K562 (cell line): ENCODE measurements at regions not wholly inside any gene's neighbourhood (a gene's known extent, or its start where the extent isn't known, plus 50 kb on each side); places are given as distances from the start of the nearest gene placed in this dataset.

Experiments used
- ATAC-seq: fragments of 200-7000 bp; cut with Tn5 transposase; 3 replicates; pipeline ENCODE4 v1.9.1; 2020; ENCODE audit warnings: moderate library complexity
- BruUV-seq: library from RNA; stranded (reverse); fragments of 400-500 nt; replicated peaks from 2 replicates; lab custom pipeline; 2021; lab: Mats Ljungman, UMichigan
- CTCF ChIA-PET: fragments of 300-600 bp; formaldehyde crosslinking; extraction: SDS; loops from one replicate; lab custom pipeline; 2021; ENCODE audit warnings: low intra/inter-chr PET ratio; lab: Yijun Ruan, JAX
- POLR2A ChIA-PET: fragments of 300-600, 350-650 bp; sonication (Branson Sonifier 250); formaldehyde crosslinking; extraction: SDS; loops from one replicate; lab custom pipeline; 2021; ENCODE audit warnings: antibody characterized with exemption, inconsistent platforms; lab: Yijun Ruan, JAX
- DNase-seq, 4 experiments: peaks; one replicate each; pipeline versions ENCODE4 v3.0.0 to v3.0.0-alpha.2; 2011 to 2018; ENCODE audit warnings: low spot score in 3 of 4, mixed read lengths in 3 of 4; ENCODE audit errors: extremely low read depth in 1 of 4
- FAIRE-seq: peaks from 2 replicates; lab custom pipeline; 2011; peaks lifted over from hg19 to GRCh38; lab: Jason Lieb, UNC
- H2AFZ ChIP-seq: 2 replicates; pipeline ENCODE4 v1.6.0; 2011; ENCODE audit warnings: low read depth, low read length, control low read depth, inconsistent platforms
- H3K27ac ChIP-seq: fragments of 200-600 bp; 3 replicates; pipeline ENCODE4 v1.8.0; 2011; ENCODE audit warnings: low read depth, mild to moderate bottlenecking, control low read depth, inconsistent platforms, low read length, moderate library complexity, mixed read lengths; ENCODE audit errors: extremely low read depth
- H3K27me3 ChIP-seq, 2 experiments: fragments of 300-600 bp in 1 of 2; 2 replicates in 1 of 2; 3 replicates in 1 of 2; pipeline versions ENCODE4 v1.6.0 to v1.8.0; 2011; ENCODE audit warnings: inconsistent platforms in 2 of 2, low read length in 2 of 2, mild to moderate bottlenecking in 1 of 2, mixed read lengths in 1 of 2, moderate library complexity in 1 of 2; ENCODE audit not compliant: control insufficient read depth in 2 of 2, insufficient read depth in 2 of 2
- H3K36me3 ChIP-seq: fragments of 300-600 bp; 3 replicates; pipeline ENCODE4 v1.8.0; 2011; ENCODE audit warnings: mild to moderate bottlenecking, low read length, inconsistent platforms; ENCODE audit not compliant: control insufficient read depth, insufficient read depth
- H3K4me1 ChIP-seq, 2 experiments: fragments of 200-600 bp in 1 of 2; replicated peaks in 1 of 2; 2 replicates in 1 of 2; 3 replicates in 1 of 2; pipeline versions ENCODE4 v1.5.1 to v1.8.0; 2011; ENCODE audit warnings: inconsistent platforms in 2 of 2, low read length in 2 of 2, mild to moderate bottlenecking in 1 of 2, mixed read lengths in 1 of 2, moderate library complexity in 1 of 2; ENCODE audit not compliant: control insufficient read depth in 2 of 2, insufficient read depth in 2 of 2
- H3K4me2 ChIP-seq: 2 replicates; pipeline ENCODE4 v1.6.1; 2011; ENCODE audit warnings: low read length, control low read depth, inconsistent platforms, mixed read lengths; ENCODE audit not compliant: insufficient read depth
- H3K4me3 ChIP-seq: fragments of 200-600 bp; sonication (generic), shearing (Covaris generic); 2 replicates; pipeline ENCODE4 v1.5.1; 2016; ENCODE audit warnings: control low read depth, inconsistent platforms
- H3K79me2 ChIP-seq: fragments of 200-600 bp; 3 replicates; pipeline ENCODE4 v1.8.0; 2011; ENCODE audit warnings: low read length, inconsistent platforms; ENCODE audit not compliant: control insufficient read depth, insufficient read depth
- H3K9ac ChIP-seq, 2 experiments: 2 replicates each; pipeline versions ENCODE4 v1.6.0 to v1.6.1; 2011; ENCODE audit warnings: low read depth in 2 of 2, low read length in 2 of 2, control low read depth in 1 of 2, inconsistent platforms in 1 of 2, mild to moderate bottlenecking in 1 of 2, mixed read lengths in 1 of 2; ENCODE audit not compliant: insufficient read depth in 1 of 2
- H3K9me1 ChIP-seq: one replicate; pipeline ENCODE4 v1.6.0; 2011; ENCODE audit warnings: inconsistent platforms, mild to moderate bottlenecking, low read length, moderate library complexity; ENCODE audit not compliant: control insufficient read depth, insufficient read depth
- H3K9me3 ChIP-seq: replicated peaks from 2 replicates; pipeline ENCODE4 v1.5.1; 2011; ENCODE audit warnings: low read depth, low read length, inconsistent platforms; ENCODE audit not compliant: control insufficient read depth, insufficient read depth
- H4K20me1 ChIP-seq: replicated peaks from 2 replicates; pipeline ENCODE4 v1.6.1; 2011; ENCODE audit warnings: low read length, inconsistent platforms, mixed read lengths; ENCODE audit not compliant: control insufficient read depth, insufficient read depth
- BRF1 ChIP-seq: IDR thresholded peaks from 3 replicates; pipeline ENCODE4 v1.6.1; 2011; ENCODE audit warnings: borderline replicate concordance, mild to moderate bottlenecking; ENCODE audit not compliant: insufficient read length; ENCODE audit errors: extremely low read depth
- FIP1L1 ChIP-seq: fragments of 200-400 bp; formaldehyde crosslinking; IDR thresholded peaks from 2 replicates; pipeline ENCODE4 v1.6.1; 2018; ENCODE audit warnings: mild to moderate bottlenecking, low read depth, low read length; ENCODE audit not compliant: poor library complexity, severe bottlenecking
- GABPB1 ChIP-seq: sonication (generic); formaldehyde crosslinking; IDR thresholded peaks from 2 replicates; pipeline ENCODE4 v1.8.0; 2022; ENCODE audit warnings: mild to moderate bottlenecking, missing genetic modification reagents
- MAFG ChIP-seq: fragments of 450-650 bp; conservative IDR thresholded peaks from 2 replicates; pipeline ENCODE4 v1.6.1; 2016; ENCODE audit warnings: missing genetic modification characterization, missing compliant biosample characterization
- MAX ChIP-seq: sonication (generic); formaldehyde crosslinking; IDR thresholded peaks from 2 replicates; pipeline ENCODE4 v1.9.0; 2022; ENCODE audit warnings: mild to moderate bottlenecking, missing genetic modification reagents
- MBD2 ChIP-seq: sonication (generic); IDR thresholded peaks from 2 replicates; pipeline ENCODE4 v1.6.1; 2016; ENCODE audit warnings: low read depth, borderline replicate concordance
- THRAP3 ChIP-seq: fragments of 450-650 bp; IDR thresholded peaks from 2 replicates; pipeline ENCODE4 v1.6.1; 2016; ENCODE audit warnings: mild to moderate bottlenecking, inconsistent platforms, borderline replicate concordance
- ZNF57 ChIP-seq: fragments of 450-650 bp; formaldehyde crosslinking; IDR thresholded peaks from 2 replicates; pipeline ENCODE4 v1.4.0; 2020; ENCODE audit warnings: mild to moderate bottlenecking, moderate library complexity
- WGBS: fragments of 100-300 bp; shearing (Covaris generic); methylation state at CpG from one replicate; pipeline ENCODE4 v1.1.6; 2016; ENCODE audit warnings: low coverage, mixed read lengths; ENCODE audit not compliant: insufficient coverage; ENCODE audit errors: missing lambda C conversion rate; 5-methylcytosine and 5-hydroxymethylcytosine counted together
- in situ Hi-C: fragments of 300-500 bp; cut with MboI; formaldehyde crosslinking; loops from 4 replicates; pipeline ENCODE4 v1.15.0; 2018; ENCODE audit warnings: inconsistent platforms, mixed read lengths
- intact Hi-C: fragments of 100-400 bp; cut with micrococcal nuclease; formaldehyde crosslinking; loops from 2 replicates; pipeline ENCODE4 v1.14.2; 2022
- TF ChIP-seq, protein P1 (sequence below), 2 experiments: fragments of 450-650 bp in 1 of 2; IDR thresholded peaks; 2 replicates each; pipeline ENCODE4 v1.6.1; 2011 to 2017; ENCODE audit warnings: low read depth in 2 of 2, antibody characterized with exemption in 1 of 2, borderline replicate concordance in 1 of 2, low read length in 1 of 2, mild to moderate bottlenecking in 1 of 2, mixed read lengths in 1 of 2; ENCODE audit not compliant: control insufficient read depth in 1 of 2

DNA sequence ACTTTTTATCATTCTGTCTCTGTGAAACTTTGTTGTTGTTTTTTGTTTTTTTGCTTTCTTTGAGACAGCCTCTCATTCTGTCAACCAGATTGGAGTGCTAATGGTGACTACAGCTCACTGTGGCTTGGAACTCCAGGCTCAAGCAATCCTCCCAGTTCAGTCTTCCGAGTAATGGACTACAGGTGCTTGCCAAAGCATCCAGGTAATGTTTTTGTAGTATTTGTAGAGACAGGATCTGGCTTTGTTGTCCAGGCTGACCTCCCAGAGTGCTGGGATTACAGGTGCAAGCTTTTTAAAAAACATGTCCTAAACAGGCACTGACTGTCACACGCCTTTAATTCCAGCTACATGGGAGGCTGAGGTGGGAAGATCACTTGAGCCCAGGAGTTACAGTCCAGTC, 235.1 kb downstream of the MEF2C start (continued):
- TF ChIP-seq, protein P1, sequence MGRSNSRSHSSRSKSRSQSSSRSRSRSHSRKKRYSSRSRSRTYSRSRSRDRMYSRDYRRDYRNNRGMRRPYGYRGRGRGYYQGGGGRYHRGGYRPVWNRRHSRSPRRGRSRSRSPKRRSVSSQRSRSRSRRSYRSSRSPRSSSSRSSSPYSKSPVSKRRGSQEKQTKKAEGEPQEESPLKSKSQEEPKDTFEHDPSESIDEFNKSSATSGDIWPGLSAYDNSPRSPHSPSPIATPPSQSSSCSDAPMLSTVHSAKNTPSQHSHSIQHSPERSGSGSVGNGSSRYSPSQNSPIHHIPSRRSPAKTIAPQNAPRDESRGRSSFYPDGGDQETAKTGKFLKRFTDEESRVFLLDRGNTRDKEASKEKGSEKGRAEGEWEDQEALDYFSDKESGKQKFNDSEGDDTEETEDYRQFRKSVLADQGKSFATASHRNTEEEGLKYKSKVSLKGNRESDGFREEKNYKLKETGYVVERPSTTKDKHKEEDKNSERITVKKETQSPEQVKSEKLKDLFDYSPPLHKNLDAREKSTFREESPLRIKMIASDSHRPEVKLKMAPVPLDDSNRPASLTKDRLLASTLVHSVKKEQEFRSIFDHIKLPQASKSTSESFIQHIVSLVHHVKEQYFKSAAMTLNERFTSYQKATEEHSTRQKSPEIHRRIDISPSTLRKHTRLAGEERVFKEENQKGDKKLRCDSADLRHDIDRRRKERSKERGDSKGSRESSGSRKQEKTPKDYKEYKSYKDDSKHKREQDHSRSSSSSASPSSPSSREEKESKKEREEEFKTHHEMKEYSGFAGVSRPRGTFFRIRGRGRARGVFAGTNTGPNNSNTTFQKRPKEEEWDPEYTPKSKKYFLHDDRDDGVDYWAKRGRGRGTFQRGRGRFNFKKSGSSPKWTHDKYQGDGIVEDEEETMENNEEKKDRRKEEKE (IDR thresholded peaks at IDR 0.05; ENCODE audit: borderline replicate concordance in 1 of 2, control insufficient read depth in 1 of 2, low read depth in 2 of 2, low read length in 1 of 2): no peak
- TF ChIP-seq MBD2: no peak

- Histone ChIP-seq H3K9ac (no peak overlapping the region), H3K79me2 (no peaks in the 10 kb centered on the region), H2AFZ (no peak overlapping the region), H3K27ac (no peak overlapping the region), H3K36me3 (no peaks in the 10 kb centered on the region), H3K4me3 (no peak overlapping the region), H4K20me1 (no peaks in the 10 kb centered on the region), H3K4me1 (no peaks in the 10 kb centered on the region), H3K9me1 (no peaks in the 10 kb centered on the region), H3K4me2 (no peak overlapping the region), H3K27me3 (no peaks in the 10 kb centered on the region), H3K9me3 (no peaks in the 10 kb centered on the region)
- no TSS peak for BruUV-seq
- ChIA-PET CTCF (no interaction called here), POLR2A (no interaction called here)
- ATAC-seq (no peak), DNase-seq (no peak), FAIRE-seq (no peak)
- 0% methylated on average over 1 of the region's 1 CpG for WGBS
- in situ Hi-C loops: no loop called here
- intact Hi-C loops: no loop called here
- TF ChIP-seq THRAP3 (no peak), GABPB1 (CRISPR knock-in tag) (no peak), MAFG (no peak), ZNF57 (CRISPR knock-in tag) (no peak), BRF1 (no peak), MAX (CRISPR knock-in tag) (no peak), FIP1L1 (no peak)
Measured at GRCh38 chr5:88646866-88647265, 236.1 kb downstream of the MEF2C start.
